Breast epithelium (tissue), 4 donors: ENCODE measurements at regions not wholly inside any gene's neighbourhood (a gene's known extent, or its start where the extent isn't known, plus 50 kb on each side); places are given as distances from the start of the nearest gene placed in this dataset.
"Not testable (repeated sequence)": the region's sequence is repeated elsewhere in the genome, so short reads cannot be mapped to it uniquely, and the experiment has no call there.

Source experiments
- DNase-seq, 2 donors: peaks; one replicate each; pipeline ENCODE4 v3.0.0-alpha.2; 2019; ENCODE audit warnings: low spot score in 2 of 2
- H3K27ac ChIP-seq, 2 donors: fragments of 200-600 bp; sonication (generic) in 1 of 2; one replicate each; pipeline ENCODE4 v1.5.1; 2016 to 2019; ENCODE audit warnings: mild to moderate bottlenecking in 1 of 2
- H3K27me3 ChIP-seq, 2 donors: fragments of 200-600 bp; sonication (generic) in 1 of 2; one replicate each; pipeline versions ENCODE4 v1.5.1 to v1.6.0; 2017 to 2019; ENCODE audit warnings: control low read depth in 1 of 2, mild to moderate bottlenecking in 1 of 2
- H3K36me3 ChIP-seq: fragments of 200-600 bp; one replicate; pipeline ENCODE4 v1.5.1; 2019
- H3K4me1 ChIP-seq, 2 donors: fragments of 200-600 bp; sonication (generic); one replicate each; pipeline ENCODE4 v1.5.1; 2016 to 2019; ENCODE audit warnings: control low read depth in 1 of 2
- H3K4me3 ChIP-seq, 3 donors: fragments of 200-600 bp; sonication (generic); 1 replicate in 2 of 3; 2 replicates in 1 of 3; pipeline ENCODE4 v1.5.1; 2016 to 2019; ENCODE audit warnings: mild to moderate bottlenecking in 3 of 3, moderate library complexity in 2 of 3
- H3K9me3 ChIP-seq, 2 donors: fragments of 200-600 bp; sonication (generic) in 1 of 2; one replicate each; pipeline ENCODE4 v1.5.1; 2016 to 2019; ENCODE audit warnings: control low read depth in 1 of 2
- CTCF ChIP-seq, 3 donors: fragments of 450-650 bp; IDR thresholded peaks; one replicate each; pipeline ENCODE4 v1.5.1; 2016 to 2017; ENCODE audit warnings: antibody characterized with exemption in 3 of 3, mild to moderate bottlenecking in 3 of 3, moderate library complexity in 3 of 3
- POLR2A ChIP-seq: fragments of 450-650 bp; IDR thresholded peaks from one replicate; pipeline ENCODE4 v1.6.1; 2016; ENCODE audit warnings: antibody characterized with exemption, mild to moderate bottlenecking, moderate library complexity
- POLR2AphosphoS5 ChIP-seq, 3 donors: sonication (generic); formaldehyde crosslinking; IDR thresholded peaks; one replicate each; pipeline ENCODE4 v1.6.1; 2017; ENCODE audit warnings: antibody characterized with exemption in 3 of 3
- intact Hi-C: fragments of 100-400 bp; cut with DNase I; formaldehyde crosslinking; loops from one replicate; pipeline ENCODE4 v1.15.1; 2023; ENCODE audit warnings: low total_unique reads

GRCh38 chr1:103457886-103458455 lies 67.5 kb upstream of the RNPC3 start:
- Histone ChIP-seq H3K4me3 (no peak overlapping the region), H3K4me1 (no peaks in the 10 kb centered on the region), H3K27me3 (no peaks in the 10 kb centered on the region), H3K36me3 (no peaks in the 10 kb centered on the region), H3K9me3 (no peaks in the 10 kb centered on the region), H3K27ac (no peak overlapping the region)
- DNase-seq: no peak
- TF ChIP-seq POLR2A (no peak), POLR2AphosphoS5 (IDR thresholded peaks at IDR 0.05) (no peak), CTCF (IDR thresholded peaks at IDR 0.05) (no peak)
- intact Hi-C loops: no loop called here

GRCh38 chr1:103448560-103448959 lies 76.9 kb upstream of the RNPC3 start:
- Histone ChIP-seq H3K4me1 (no peaks in the 10 kb centered on the region), H3K27ac (no peak overlapping the region), H3K36me3 (no peaks in the 10 kb centered on the region), H3K27me3 (no peaks in the 10 kb centered on the region), H3K4me3 (no peak overlapping the region), H3K9me3 (no peaks in the 10 kb centered on the region)
- DNase-seq: no peak
- intact Hi-C loops: no loop called here
- TF ChIP-seq POLR2A: no peak
- no peak for TF ChIP-seq POLR2AphosphoS5 (IDR thresholded peaks at IDR 0.05)
- no peak for TF ChIP-seq CTCF (IDR thresholded peaks at IDR 0.05)

- no peaks in the 10 kb centered on the region for H3K4me1 ChIP-seq
- DNase-seq: no peak
- no peaks in the 10 kb centered on the region for H3K27me3 ChIP-seq
- TF ChIP-seq POLR2A: no peak
- no peak for TF ChIP-seq POLR2AphosphoS5 (IDR thresholded peaks at IDR 0.05)
- TF ChIP-seq CTCF (IDR thresholded peaks at IDR 0.05): no peak
- H3K4me3 ChIP-seq: no peak overlapping the region
- no peaks in the 10 kb centered on the region for H3K36me3 ChIP-seq
- H3K27ac ChIP-seq: no peak overlapping the region
- intact Hi-C loops: no loop called here
- no peaks in the 10 kb centered on the region for H3K9me3 ChIP-seq
Measured at GRCh38 chr1:103447471-103447870, 78.0 kb upstream of the RNPC3 start.

GRCh38 chr1:103441342-103441741 lies 84.2 kb upstream of the RNPC3 start:
- TF ChIP-seq POLR2AphosphoS5 (IDR thresholded peaks at IDR 0.05): no peak
- no peak for TF ChIP-seq POLR2A
- TF ChIP-seq CTCF (IDR thresholded peaks at IDR 0.05): no peak
- no peak overlapping the region for H3K4me3 ChIP-seq
- DNase-seq: no peak
- no peaks in the 10 kb centered on the region for H3K27me3 ChIP-seq
- H3K27ac ChIP-seq: no peak overlapping the region
- no peaks in the 10 kb centered on the region for H3K9me3 ChIP-seq
- intact Hi-C loops: no loop called here
- no peaks in the 10 kb centered on the region for H3K4me1 ChIP-seq
- no peaks in the 10 kb centered on the region for H3K36me3 ChIP-seq

GRCh38 chr1:103436568-103437100 lies 88.9 kb upstream of the RNPC3 start:
- H3K27ac ChIP-seq, H3K36me3 ChIP-seq, H3K9me3 ChIP-seq, DNase-seq, H3K27me3 ChIP-seq, H3K4me1 ChIP-seq, intact Hi-C loops, H3K4me3 ChIP-seq: not testable (repeated sequence)

- DNase-seq: no peak
- Histone ChIP-seq H3K36me3 (no peaks in the 10 kb centered on the region), H3K27me3 (no peaks in the 10 kb centered on the region), H3K4me3 (no peak overlapping the region), H3K9me3 (no peaks in the 10 kb centered on the region), H3K4me1 (no peaks in the 10 kb centered on the region), H3K27ac (no peak overlapping the region)
- TF ChIP-seq POLR2AphosphoS5 (IDR thresholded peaks at IDR 0.05): no peak
- TF ChIP-seq CTCF (IDR thresholded peaks at IDR 0.05): no peak
- TF ChIP-seq POLR2A: no peak
- intact Hi-C loops: no loop called here
Measured at GRCh38 chr1:103435443-103435842, 90.1 kb upstream of the RNPC3 start.
